COLO668 (cell line): ENCODE measurements at regions not wholly inside any gene's neighbourhood (a gene's known extent, or its start where the extent isn't known, plus 50 kb on each side); places are given as distances from the start of the nearest gene placed in this dataset.
"Not testable (repeated sequence)": the region's sequence is repeated elsewhere in the genome, so short reads cannot be mapped to it uniquely, and the experiment has no call there.

Experiments used
- DNase-seq: peaks from one replicate; lab custom pipeline; 2025; ENCODE audit not compliant: unreplicated experiment; lab: John Stamatoyannopoulos, UW

GRCh38 chr16:13697568-13697967, 222.4 kb upstream of the ERCC4 start:
- no peak for DNase-seq

GRCh38 chr16:13702614-13703013, 217.3 kb upstream of the ERCC4 start:
- DNase-seq, result no peak

- DNase-seq, result no peak
Measured at GRCh38 chr16:13708347-13709120, 211.4 kb upstream of the ERCC4 start.

GRCh38 chr16:13718748-13719147, 201.2 kb upstream of the ERCC4 start:
- DNase-seq, result no peak

GRCh38 chr16:13727943-13728342, 192.0 kb upstream of the ERCC4 start:
- no peak for DNase-seq

- no peak for DNase-seq
Measured at GRCh38 chr16:13733561-13733960, 186.4 kb upstream of the ERCC4 start.

GRCh38 chr16:13739621-13740373, 180.2 kb upstream of the ERCC4 start:
- not testable (repeated sequence) for DNase-seq

GRCh38 chr16:13742928-13743327, 177.0 kb upstream of the ERCC4 start:
- no peak for DNase-seq

- DNase-seq, result no peak
Measured at GRCh38 chr16:13743571-13743970, 176.4 kb upstream of the ERCC4 start.

- no peak for DNase-seq
Measured at GRCh38 chr16:13756411-13757140, 163.4 kb upstream of the ERCC4 start.

GRCh38 chr16:13766334-13766733, 153.6 kb upstream of the ERCC4 start:
- DNase-seq, result no peak

GRCh38 chr16:13767215-13767614, 152.7 kb upstream of the ERCC4 start:
- DNase-seq, result no peak

- DNase-seq, result no peak
Measured at GRCh38 chr16:13768471-13768870, 151.5 kb upstream of the ERCC4 start.

GRCh38 chr16:13770436-13770835, 149.5 kb upstream of the ERCC4 start:
- no peak for DNase-seq

- no peak for DNase-seq
Measured at GRCh38 chr16:13772782-13773181, 147.2 kb upstream of the ERCC4 start.

- no peak for DNase-seq
Measured at GRCh38 chr16:13779676-13780075, 140.3 kb upstream of the ERCC4 start.

- DNase-seq, result no peak
Measured at GRCh38 chr16:13780406-13781168, 139.4 kb upstream of the ERCC4 start.

GRCh38 chr16:13781169-13781564, 138.8 kb upstream of the ERCC4 start:
- DNase-seq, result no peak

GRCh38 chr16:13781575-13782338, 138.2 kb upstream of the ERCC4 start:
- no peak for DNase-seq

GRCh38 chr16:13791095-13791494, 128.9 kb upstream of the ERCC4 start:
- no peak for DNase-seq
